Hepatocyte (in vitro differentiated cells): ENCODE measurements at regions not wholly inside any gene's neighbourhood (a gene's known extent, or its start where the extent isn't known, plus 50 kb on each side); places are given as distances from the start of the nearest gene placed in this dataset.

Source experiments
- CTCF ChIP-seq: fragments of 200-600 bp; sonication (generic); IDR thresholded peaks from 2 replicates; pipeline ENCODE4 v1.5.1; 2016; ENCODE audit warnings: antibody characterized with exemption, mild to moderate bottlenecking; ENCODE audit not compliant: poor library complexity
- EZH2 ChIP-seq: fragments of 200-600 bp; sonication (generic); IDR thresholded peaks from 2 replicates; pipeline ENCODE4 v1.6.1; 2016; ENCODE audit warnings: antibody characterized with exemption, mild to moderate bottlenecking, borderline replicate concordance
- EZH2phosphoT487 ChIP-seq: fragments of 200-600 bp; sonication (generic); IDR thresholded peaks from one replicate; pipeline ENCODE4 v1.6.1; 2018; ENCODE audit warnings: antibody characterized with exemption, mild to moderate bottlenecking, low read depth, moderate library complexity; ENCODE audit not compliant: unreplicated experiment, severe bottlenecking

DNA sequence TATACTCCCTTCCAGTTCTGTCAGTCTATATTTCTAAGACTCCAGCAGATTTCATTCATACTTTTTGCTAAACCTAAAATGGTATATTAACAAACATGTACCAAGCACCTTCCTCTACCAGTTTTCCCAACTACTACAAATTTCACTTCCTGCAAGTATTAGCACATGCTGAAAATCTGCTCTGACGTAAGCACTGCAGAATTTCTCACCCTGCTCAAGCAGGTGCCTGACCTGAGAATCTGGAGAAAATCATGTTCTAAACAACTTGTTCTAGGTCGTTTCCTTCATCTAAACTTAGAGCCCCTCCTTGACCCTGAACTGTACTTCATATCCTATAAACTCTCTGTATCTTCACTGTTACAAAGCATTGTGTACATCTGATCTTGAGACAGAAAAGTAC, 380.7 kb upstream of the NOCT start:
- TF ChIP-seq CTCF = no peak
- TF ChIP-seq EZH2 = no peak
- TF ChIP-seq EZH2phosphoT487 = no peak
